ENCODE measurements at regions not wholly inside any gene's neighbourhood (a gene's known extent, or its start where the extent isn't known, plus 50 kb on each side); places are given as distances from the start of the nearest gene placed in this dataset.

GRCh38 chr9:92236915-92237314, 56.6 kb downstream of the IARS1 start:
- TF ChIP-seq CTCF (IDR thresholded peaks at IDR 0.05; ENCODE audit: low read depth, low read length) (no peak), POLR2A (IDR thresholded peaks at IDR 0.05; ENCODE audit: extremely low read depth, insufficient read length) (no peak)
- TF ChIP-seq, protein P1, sequence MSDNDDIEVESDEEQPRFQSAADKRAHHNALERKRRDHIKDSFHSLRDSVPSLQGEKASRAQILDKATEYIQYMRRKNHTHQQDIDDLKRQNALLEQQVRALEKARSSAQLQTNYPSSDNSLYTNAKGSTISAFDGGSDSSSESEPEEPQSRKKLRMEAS (IDR thresholded peaks at IDR 0.05; ENCODE audit: low read depth, low read length): no peak
